Right forelimb (tissue), 1 donor: ENCODE measurements at regions not wholly inside any gene's neighbourhood (a gene's known extent, or its start where the extent isn't known, plus 50 kb on each side); places are given as distances from the start of the nearest gene placed in this dataset.

ENCODE experiments used
- DNase-seq: peaks from one replicate; pipeline ENCODE4 v3.0.0-alpha.2; 2018

DNA sequence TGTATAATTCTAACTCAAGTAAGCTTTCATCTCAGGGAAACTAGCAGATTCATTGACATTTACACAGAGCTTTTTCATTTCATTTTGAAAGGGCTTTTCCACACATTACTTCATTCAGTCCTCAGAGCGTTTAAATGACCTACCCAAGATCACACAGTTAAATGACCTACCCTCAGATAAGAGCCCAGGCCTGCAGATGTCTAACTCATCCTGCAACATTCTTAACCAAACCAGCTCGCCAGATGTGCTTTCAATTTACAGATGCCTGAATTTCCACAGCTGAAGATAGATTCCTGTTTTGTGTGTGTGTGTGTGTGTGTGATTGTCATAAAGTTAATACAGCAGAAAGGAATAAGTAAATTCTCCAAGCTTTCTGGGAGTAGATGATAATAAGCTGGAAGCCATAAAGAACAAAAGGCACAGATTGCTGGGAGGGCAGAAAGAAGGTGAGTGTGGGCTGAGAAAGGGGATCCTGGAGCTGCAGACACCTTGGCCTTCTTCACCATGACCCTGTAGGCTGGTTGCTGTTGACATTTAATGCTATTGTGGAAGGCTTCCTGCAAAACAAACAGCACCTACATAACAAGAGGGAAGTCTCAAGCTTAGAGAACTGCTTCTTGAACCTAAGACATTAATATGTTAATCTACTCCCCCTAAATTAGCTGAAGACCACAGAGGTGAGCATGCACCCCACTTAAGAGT is 489.7 kb upstream of the CELF2 start:
- DNase-seq = no peak

DNA sequence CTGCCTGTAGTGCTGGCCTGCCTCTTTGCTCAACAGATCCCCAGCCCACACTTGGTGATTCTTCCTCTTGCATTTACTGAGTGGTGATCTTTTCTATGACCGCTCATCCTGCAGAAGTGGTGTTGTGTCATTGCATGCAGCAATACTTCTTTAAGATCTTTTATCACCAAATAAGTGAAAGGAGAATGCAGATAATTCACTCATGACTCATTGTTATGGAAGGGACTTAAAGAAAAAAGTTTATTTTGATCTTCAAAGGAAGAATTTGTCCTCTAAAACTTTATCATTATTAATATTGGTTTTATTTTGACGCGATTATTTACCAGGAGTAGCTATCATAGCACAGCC is 489.1 kb upstream of the CELF2 start:
- DNase-seq = no peak

DNA sequence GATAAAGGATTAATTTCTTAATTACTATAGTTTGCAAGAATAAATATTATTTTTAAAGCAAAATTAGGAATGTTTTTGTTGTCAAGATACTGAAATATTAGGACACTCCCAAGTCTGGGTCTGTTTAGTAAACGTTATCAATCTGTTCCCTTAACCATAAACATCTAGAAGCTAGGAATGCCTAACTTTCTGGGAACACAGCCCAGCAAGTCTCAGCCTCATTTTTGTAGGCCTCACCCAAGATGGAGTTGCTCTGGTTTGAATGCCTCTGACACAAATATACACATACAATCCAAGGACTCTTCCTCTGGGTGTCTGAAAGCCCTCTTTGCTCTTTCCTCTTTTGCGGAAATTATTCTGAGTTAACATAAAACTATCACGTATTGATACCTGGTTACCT is 487.4 kb upstream of the CELF2 start:
- DNase-seq = no peak

GRCh38 chr10:10532236-10532635 is 485.4 kb upstream of the CELF2 start:
- DNase-seq = no peak

- no peak for DNase-seq
Measured at GRCh38 chr10:10532826-10533225, 484.8 kb upstream of the CELF2 start.

DNA sequence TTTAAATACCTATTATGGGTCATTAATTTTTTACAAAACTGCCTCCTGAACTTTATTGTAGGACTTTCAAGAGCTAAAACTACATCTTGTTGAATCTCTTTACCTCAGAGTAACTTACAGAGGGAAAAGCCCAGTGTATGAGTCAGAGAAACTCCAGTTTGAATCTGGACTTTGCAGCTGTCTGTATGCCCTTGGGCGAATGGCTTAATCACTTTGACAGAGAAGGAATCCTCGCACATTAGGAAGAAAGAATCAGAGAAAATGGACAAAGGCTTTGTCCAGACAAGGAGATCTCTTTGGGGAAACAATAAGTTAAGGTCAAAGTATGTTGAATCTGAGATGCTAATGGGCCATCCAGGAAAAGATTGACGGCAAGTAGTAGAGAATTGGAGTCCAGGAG is 484.2 kb upstream of the CELF2 start:
- DNase-seq = no peak

DNA sequence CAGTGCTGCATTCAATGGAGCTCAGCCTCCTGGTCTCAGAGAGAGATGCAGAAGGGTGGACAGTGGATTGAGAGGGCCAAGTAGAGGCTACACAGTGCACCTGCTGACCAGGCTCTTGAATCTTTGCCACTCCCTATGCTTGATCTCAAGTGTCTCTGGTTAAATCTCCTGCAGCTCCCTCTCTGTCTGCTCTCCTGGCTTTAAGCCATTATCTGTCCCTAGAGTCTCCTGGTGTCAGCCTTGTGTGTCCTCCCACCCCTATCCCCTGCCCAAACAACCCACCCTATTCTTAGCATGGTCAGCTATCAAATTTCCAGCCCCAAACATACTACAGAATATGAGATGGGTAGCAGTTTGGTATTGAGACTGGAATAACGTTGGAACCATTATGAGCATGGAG is 479.3 kb upstream of the CELF2 start:
- no peak for DNase-seq

- no peak for DNase-seq
Measured at GRCh38 chr10:10540398-10540797, 477.3 kb upstream of the CELF2 start.

DNA sequence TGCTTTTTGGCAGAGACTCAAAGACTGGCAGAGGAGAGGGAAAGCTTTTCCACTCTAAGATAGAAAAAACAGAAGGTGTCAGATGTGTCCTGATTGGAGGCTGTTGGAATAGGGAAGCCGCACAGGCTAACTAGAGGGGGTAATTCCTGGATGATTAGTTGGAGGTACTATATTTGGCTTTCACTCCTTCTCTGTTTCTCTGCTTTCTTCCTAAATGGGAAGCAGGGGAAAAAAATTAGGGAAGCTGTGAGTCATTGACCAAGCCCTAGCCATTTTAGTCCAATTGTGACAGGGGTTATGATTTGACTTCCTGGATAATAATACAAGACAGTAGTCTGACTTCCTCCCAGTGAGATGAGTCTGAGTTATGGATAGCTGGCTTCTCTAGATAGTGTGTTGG is 475.2 kb upstream of the CELF2 start:
- DNase-seq = no peak

DNA sequence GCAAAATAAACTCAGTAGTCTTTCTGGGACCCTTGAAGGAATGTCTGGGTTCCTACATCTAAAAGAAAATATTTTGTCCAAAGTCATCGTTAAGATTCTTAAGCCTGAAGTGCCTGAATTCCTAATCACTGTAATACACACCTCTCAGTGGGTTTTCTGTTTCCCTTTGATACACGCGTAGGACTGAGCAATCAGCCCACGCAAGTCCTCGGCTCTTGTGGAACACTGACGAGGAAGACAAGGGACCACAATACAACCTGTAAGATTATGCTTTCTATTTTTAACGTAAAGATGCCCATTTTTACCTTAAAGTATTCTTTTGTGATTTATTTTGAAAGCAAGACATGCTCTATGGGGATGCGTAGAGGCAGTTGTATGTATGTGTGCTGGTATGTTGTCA is 472.8 kb upstream of the CELF2 start:
- no peak for DNase-seq

DNA sequence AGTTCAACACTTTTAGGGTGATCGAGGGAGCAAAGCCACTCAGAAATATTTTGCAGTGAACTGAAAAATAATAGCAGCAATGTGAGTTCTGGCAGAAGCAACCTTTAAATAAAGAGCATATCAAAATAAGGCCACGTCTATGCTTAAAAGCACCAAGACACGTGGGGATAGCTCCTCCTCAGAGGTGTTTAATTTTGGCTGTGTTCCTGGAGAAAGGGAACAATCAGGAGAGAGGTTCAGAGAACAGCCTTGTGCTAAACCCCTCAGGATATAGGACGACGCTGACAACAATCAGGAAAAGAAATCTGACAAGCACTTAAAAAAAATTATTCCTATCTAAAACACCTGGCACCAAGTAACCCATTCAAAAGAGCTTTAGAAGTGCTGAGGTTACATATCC is 471.9 kb upstream of the CELF2 start:
- no peak for DNase-seq

DNA sequence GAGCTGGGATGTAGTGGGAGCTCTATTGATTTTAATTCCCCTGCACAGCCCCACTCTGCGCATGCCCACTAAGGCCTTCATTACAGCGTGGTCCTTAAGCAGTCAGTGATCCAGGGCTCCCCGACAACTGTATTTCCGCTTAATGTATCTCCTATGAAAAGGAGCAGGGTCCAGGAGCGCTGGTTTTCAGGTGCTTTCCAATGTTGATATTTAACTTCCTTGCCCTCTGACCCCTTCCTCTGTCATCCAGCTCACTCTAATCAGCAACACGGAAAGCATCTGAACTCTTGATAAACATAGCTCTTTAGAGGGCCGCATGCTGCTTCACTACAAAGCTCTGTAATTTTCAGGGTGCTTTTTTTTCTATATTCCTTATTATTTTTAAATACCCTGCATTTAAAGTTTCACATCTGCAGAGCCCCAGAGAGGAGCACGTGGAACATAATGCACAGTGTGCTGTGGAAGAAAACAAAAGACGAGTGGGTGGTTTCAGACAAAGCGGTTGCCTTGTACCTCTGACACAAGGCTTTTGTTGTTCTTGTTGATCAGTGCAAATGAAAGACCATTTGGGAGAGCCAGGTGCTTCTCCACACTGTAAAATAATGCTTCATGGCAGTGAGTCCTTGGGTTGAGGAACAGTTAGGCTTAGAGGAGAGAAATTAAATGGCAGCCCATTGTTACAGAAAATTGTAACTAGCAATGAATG is 465.9 kb upstream of the CELF2 start:
- DNase-seq = no peak

- DNase-seq = no peak
Measured at GRCh38 chr10:10552948-10553347, 464.7 kb upstream of the CELF2 start.

DNA sequence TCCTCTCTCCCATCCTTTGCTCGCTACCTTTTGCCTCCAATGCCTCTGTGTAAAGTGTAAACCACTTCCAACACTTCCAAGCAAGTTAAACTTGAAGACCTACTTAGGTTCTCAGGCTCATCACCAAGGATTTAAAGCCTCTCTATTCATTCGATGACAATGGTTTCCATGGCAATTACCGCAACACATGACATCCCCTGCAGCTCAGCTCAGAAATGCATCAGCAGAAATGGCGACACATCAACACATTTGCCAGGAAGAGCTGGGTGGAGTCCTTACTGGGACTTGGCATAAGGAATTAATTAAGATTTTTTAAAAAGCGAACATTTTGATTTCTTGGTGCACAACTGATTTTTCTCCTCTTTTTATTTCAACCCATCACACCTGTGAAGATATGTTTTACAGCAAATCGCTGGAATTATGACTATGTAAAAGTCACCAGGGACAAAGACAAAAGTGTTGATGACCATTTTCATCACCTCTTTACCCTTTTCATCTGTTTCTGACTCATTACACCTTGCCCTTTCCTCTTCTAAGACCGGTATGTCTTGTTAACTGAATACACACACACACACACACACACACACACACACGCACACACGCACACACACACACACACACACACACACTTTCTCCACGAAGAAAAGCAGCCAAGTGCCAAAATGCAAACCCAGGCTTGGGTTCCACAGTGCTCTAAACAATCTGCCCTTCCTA is 453.4 kb upstream of the CELF2 start:
- no peak for DNase-seq

- no peak for DNase-seq
Measured at GRCh38 chr10:10576937-10577336, 440.7 kb upstream of the CELF2 start.

GRCh38 chr10:10579709-10580108 is 438.0 kb upstream of the CELF2 start:
- DNase-seq = no peak

DNA sequence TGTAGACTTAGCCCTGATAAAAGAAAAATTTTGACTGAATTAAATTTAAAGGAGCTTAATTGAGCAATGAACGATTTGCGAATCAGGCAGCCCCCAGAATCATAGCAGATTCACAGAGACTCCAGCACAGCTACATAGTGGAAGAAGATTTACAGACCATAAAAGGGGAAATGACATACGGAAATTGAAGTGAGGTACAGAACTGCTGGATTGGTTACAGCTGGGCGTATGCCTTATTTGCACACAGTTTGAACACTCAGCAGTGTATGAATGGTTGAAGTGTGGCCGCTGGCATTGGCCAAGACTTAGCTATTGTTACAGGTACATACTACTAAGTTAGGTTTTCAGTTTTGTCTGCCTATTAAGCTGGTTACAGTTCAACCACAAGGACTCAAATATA is 433.5 kb upstream of the CELF2 start:
- DNase-seq = no peak

DNA sequence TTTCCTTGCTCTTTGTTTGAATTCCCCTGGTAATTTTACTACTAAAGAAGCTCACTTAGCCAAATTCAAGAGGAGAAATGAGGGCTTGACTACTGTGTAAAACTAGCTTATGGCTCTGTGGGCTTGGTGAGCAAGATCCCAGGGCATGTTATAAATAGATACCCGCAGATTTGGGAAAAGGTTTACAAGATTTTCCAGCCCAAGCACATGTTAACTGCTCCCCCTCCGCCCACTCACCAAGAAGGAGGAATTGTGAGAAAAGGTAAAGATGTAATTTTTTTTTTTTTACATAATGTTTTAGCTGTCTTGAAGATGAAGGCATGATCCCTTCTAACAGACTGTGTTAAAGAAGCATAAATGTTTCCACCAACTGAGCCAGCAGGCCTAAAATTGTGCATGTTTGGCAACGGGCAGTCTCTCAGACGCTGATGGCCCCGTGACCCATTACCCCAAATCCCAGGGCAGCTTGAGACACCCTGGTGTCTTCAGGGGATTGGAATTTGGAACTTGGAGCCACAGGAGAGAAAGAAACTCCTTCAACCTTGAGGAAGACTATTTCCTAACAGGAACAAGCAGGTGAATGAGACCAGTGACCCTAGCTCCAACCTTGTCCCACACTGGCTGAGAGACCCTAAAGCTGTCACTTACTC is 429.8 kb upstream of the CELF2 start:
- DNase-seq = no peak

DNA sequence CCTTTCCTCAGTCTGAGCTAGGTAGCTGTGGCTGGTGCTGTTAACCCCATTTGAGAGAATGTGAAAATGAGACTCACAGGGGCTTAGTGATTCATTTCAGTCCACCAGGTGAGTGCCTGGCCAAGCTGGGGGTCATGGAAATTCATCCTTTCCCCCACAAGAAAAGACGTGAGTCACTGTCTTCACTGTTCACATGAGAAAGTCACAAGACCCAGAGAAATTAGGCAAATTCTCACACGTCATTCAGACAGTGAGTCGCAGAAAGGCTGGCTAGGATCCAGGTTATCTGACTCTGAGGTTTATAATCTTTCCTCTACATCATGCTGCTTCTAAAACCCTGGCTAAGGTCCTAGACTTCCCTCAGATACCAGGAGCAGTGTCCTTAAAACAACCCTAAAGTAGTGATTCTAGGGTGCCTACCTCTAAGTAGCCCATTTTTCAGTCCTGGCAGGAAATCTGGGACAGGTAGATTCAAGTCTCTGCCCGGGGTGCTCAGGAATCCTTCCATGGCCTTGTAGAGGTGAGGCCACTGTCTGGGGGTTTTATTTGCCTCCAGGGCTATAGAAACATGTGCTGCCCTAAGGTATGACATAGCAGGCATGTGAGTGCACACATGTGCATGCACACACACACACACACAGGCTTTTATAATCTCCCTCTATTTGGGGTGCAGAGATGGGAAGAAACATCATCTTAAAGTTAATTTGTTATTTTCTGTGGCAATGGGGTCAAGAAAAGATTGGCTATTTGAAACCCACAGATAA is 427.9 kb upstream of the CELF2 start:
- no peak for DNase-seq

DNA sequence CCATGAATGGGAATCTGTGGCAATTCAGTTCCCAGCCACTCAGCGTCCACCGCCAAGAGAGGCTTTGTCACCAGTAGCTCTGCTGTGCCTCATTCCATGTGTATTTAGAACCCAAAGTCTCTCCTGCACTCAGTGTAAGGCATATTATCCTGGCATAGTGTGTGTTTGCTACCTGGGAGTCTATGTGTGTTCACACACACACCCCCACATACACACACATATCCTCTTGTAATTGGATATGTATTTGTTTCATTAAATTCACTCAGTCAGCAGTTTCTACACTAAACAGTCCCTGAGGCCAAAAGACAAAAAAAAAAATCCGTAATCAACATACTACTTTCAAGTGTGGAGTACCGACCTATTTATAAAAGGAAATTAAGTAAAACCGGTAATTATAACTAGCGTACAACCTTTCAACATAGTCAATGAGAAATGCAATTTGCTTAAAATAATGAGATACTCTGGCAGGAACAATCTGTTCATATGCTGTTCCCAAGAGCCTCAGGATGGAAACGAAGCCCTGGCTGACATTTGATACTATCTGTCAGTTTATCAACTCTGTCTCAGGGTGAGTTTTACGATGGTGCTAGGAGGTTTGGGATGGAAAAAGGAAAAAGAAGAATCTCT is 425.8 kb upstream of the CELF2 start:
- no peak for DNase-seq

GRCh38 chr10:10596256-10596655 is 421.4 kb upstream of the CELF2 start:
- DNase-seq = no peak

DNA sequence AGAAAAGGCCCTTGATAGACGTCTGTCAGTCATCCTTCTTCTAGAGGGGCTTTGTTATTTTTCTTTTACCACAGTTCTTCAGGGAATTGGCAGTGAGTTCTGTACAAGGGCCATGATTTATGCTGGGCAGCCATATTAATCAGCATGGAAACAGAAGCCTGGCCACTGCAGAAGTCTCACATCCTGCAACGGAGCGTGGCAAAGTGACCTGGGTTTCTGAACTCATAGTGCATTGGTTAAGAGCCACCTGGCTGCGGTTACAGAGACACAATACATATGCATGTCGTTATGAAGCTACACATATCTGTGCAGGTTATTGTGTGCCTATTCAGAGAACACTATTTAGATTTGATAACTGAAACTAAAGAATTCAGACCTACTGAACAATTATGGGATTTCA is 419.4 kb upstream of the CELF2 start:
- no peak for DNase-seq

- no peak for DNase-seq
Measured at GRCh38 chr10:10600004-10600403, 417.7 kb upstream of the CELF2 start.
